BJ (cell line): ENCODE measurements at regions not wholly inside any gene's neighbourhood (a gene's known extent, or its start where the extent isn't known, plus 50 kb on each side); places are given as distances from the start of the nearest gene placed in this dataset.

Source experiments
- CTCF ChIA-PET: fragments of 350-600 bp; formaldehyde crosslinking; extraction: SDS; loops from one replicate; lab custom pipeline; 2021; ENCODE audit warnings: antibody characterized with exemption, inconsistent platforms; lab: Yijun Ruan, JAX
- POLR2A ChIA-PET: fragments of 300-600 bp; sonication (Branson Sonifier 250); formaldehyde crosslinking; extraction: SDS; loops from one replicate; lab custom pipeline; 2021; ENCODE audit warnings: antibody characterized with exemption; lab: Charles Lee
- DNase-seq: peaks from one replicate; pipeline ENCODE4 v3.0.0-alpha.2; 2011; ENCODE audit warnings: low read depth
- H3K27me3 ChIP-seq: 2 replicates; pipeline ENCODE4 v1.6.0; 2011; ENCODE audit warnings: low read length; ENCODE audit not compliant: control insufficient read depth, insufficient read depth
- H3K36me3 ChIP-seq: 2 replicates; pipeline ENCODE4 v1.5.1; 2011; ENCODE audit warnings: low read length; ENCODE audit not compliant: control insufficient read depth, insufficient read depth
- H3K4me3 ChIP-seq: 2 replicates; pipeline ENCODE4 v1.5.1; 2011; ENCODE audit warnings: low read depth, mild to moderate bottlenecking, control low read depth, low read length
- TF ChIP-seq, protein P1 (sequence below): IDR thresholded peaks from 2 replicates; pipeline ENCODE4 v1.5.1; 2011; ENCODE audit warnings: low read depth, mild to moderate bottlenecking, control low read depth, inconsistent platforms, low read length, moderate library complexity; ENCODE audit not compliant: insufficient read depth

DNA sequence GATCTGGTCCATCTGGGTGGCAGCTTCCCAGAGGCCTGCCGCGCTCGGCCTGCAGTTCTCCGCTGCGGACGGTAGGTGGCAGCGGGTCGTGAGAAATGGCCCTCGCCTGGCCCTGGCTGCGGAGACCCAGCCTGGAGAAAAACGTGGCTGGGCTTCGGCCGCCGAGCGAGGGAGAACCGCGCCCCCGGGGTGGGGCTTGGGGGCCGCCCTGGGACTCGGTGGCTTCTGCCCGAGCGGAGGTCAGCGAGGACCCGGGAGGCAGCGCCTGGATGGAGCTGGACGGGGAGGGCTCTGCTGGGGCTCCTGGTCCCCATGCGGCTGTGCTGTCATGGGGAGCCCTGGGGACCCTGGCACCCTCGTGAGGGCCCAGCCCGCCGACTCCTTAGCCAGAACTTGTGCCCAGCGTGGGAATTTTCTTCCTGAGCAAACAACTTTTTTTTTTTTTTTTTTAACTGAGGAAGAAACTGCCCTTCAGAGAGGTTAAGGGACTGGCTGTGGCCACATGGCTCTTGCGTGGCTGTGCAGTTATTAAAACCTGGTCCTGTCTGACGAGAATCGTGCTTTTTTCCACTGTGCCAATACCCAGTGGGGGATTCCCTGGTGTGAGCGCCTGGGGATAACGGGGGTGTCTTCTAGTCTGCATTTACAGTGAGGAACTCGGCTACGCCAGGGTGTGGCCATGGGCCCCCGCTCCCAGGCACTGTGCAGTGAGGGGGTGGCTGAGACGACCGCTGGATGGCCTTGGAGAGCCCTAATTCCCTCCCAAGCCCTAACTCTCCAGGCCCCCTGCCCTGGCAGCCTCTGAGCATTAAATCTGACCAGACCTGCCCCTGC is 535.6 kb downstream of the INSC start:
- DNase-seq, result peak; percentile 39
- POLR2A ChIA-PET, result interaction anchor here (0.6 kb wide), 1 partner anchor 1504 kb away, joined by 7 read pairs; no protein-coding TSS in a partner anchor

GRCh38 chr11:15651033-15651432 is 536.3 kb downstream of the INSC start:
- ChIA-PET POLR2A (interaction anchor here (0.7 kb wide), 1 partner anchor 21 kb away, joined by 4 read pairs; no protein-coding TSS in a partner anchor), CTCF (interaction anchor here (0.6 to 5.1 kb wide), 4 partner anchors 169 to 1239 kb away, joined by 3 to 50 read pairs (median 4); no protein-coding TSS in a partner anchor)
- DNase-seq, result no peak
- peaks cover 4% of the 10 kb centered on the region for H3K27me3 ChIP-seq
- no peak overlapping the region for H3K4me3 ChIP-seq
- TF ChIP-seq, protein P1, sequence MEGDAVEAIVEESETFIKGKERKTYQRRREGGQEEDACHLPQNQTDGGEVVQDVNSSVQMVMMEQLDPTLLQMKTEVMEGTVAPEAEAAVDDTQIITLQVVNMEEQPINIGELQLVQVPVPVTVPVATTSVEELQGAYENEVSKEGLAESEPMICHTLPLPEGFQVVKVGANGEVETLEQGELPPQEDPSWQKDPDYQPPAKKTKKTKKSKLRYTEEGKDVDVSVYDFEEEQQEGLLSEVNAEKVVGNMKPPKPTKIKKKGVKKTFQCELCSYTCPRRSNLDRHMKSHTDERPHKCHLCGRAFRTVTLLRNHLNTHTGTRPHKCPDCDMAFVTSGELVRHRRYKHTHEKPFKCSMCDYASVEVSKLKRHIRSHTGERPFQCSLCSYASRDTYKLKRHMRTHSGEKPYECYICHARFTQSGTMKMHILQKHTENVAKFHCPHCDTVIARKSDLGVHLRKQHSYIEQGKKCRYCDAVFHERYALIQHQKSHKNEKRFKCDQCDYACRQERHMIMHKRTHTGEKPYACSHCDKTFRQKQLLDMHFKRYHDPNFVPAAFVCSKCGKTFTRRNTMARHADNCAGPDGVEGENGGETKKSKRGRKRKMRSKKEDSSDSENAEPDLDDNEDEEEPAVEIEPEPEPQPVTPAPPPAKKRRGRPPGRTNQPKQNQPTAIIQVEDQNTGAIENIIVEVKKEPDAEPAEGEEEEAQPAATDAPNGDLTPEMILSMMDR, result no peak
- H3K36me3 ChIP-seq, result no peaks in the 10 kb centered on the region

More for the DNA sequence above, 535.6 kb downstream of the INSC start:
- CTCF ChIA-PET, result interaction anchor here (0.5 to 5.1 kb wide), 17 partner anchors 10 to 970 kb away, joined by 3 to 50 read pairs (median 3); no protein-coding TSS in a partner anchor
- H3K36me3 ChIP-seq, result no peaks in the 10 kb centered on the region
- peak overlapping the region; percentile 40 for H3K4me3 ChIP-seq
- peaks cover 4% of the 10 kb centered on the region for H3K27me3 ChIP-seq
- TF ChIP-seq, protein P1, result peak; percentile 97

- TF ChIP-seq, protein P1, result no peak
- no peak for DNase-seq
- Histone ChIP-seq H3K4me3 (no peak overlapping the region), H3K36me3 (no peaks in the 10 kb centered on the region), H3K27me3 (peaks cover 4% of the 10 kb centered on the region)
- POLR2A ChIA-PET, result no interaction called here
- CTCF ChIA-PET, result interaction anchor here (1.2 to 5.1 kb wide), 3 partner anchors 118 to 961 kb away, joined by 3 to 50 read pairs (median 3); no protein-coding TSS in a partner anchor
These were observed 537.1 kb downstream of the INSC start for GRCh38 chr11:15651816-15652215.

GRCh38 chr11:15653191-15653710 is 538.5 kb downstream of the INSC start:
- ChIA-PET CTCF (interaction anchor here (1.2 kb wide), 1 partner anchor 117 kb away, joined by 3 read pairs; no protein-coding TSS in a partner anchor), POLR2A (interaction anchor here (0.6 kb wide), 1 partner anchor 930 kb away, joined by 3 read pairs; no protein-coding TSS in a partner anchor)
- DNase-seq, result no peak
- H3K4me3 ChIP-seq, result no peak overlapping the region
- TF ChIP-seq, protein P1, result no peak
- H3K36me3 ChIP-seq, result no peaks in the 10 kb centered on the region
- H3K27me3 ChIP-seq, result peaks cover 4% of the 10 kb centered on the region

DNA sequence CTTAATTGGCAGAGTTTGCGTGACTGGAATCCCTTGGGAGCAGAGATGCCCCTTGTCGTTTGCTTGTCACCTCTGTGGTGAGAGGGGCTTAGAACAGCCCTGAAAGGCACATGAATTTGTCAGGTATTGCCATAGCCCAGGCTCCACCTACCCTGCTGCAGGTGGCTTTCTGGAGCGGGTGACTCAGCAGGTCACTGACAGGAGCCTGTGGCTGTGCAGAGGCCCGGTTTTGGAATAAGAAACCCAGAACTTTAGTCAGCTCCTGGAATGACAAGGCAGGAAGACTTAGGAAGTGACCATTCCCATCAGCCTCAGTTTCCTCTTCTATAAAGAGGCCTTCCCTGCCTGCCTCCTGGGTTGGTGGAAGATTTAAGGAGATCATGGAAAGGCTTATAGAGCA is 539.7 kb downstream of the INSC start:
- no peak for DNase-seq
- H3K36me3 ChIP-seq, result no peaks in the 10 kb centered on the region
- TF ChIP-seq, protein P1, result no peak
- POLR2A ChIA-PET, result no interaction called here
- H3K27me3 ChIP-seq, result peaks cover 4% of the 10 kb centered on the region
- CTCF ChIA-PET, result interaction anchor here (0.6 kb wide), 1 partner anchor 14 kb away, joined by 3 read pairs; no protein-coding TSS in a partner anchor
- no peak overlapping the region for H3K4me3 ChIP-seq
